PC-9 (cell line): ENCODE measurements at regions not wholly inside any gene's neighbourhood (a gene's known extent, or its start where the extent isn't known, plus 50 kb on each side); places are given as distances from the start of the nearest gene placed in this dataset.

Experiments used
- BruUV-seq: library from RNA; stranded (reverse); fragments of 400-500 nt; replicated peaks from 2 replicates; lab custom pipeline; 2021; lab: Mats Ljungman, UMichigan
- CTCF ChIA-PET: fragments of 300-600 bp; sonication (Branson Sonifier 250); formaldehyde crosslinking; loops from one replicate; lab custom pipeline; 2022; ENCODE audit warnings: antibody characterized with exemption; lab: Charles Lee
- POLR2A ChIA-PET: fragments of 300-600 bp; sonication (Branson Sonifier 250); formaldehyde crosslinking; loops from one replicate; lab custom pipeline; 2022; ENCODE audit warnings: antibody characterized with exemption; ENCODE audit not compliant: unreplicated experiment; lab: Charles Lee
- DNase-seq, 2 experiments: peaks; one replicate each; pipeline versions ENCODE4 v3.0.0 to v3.0.0-alpha.2; 2015 to 2022; ENCODE audit warnings: mixed read lengths in 1 of 2
- H2AFZ ChIP-seq: fragments of 200-600 bp; sonication (generic); 2 replicates; pipeline ENCODE4 v1.8.1; 2017; ENCODE audit warnings: antibody characterized with exemption
- H3F3A ChIP-seq: fragments of 200-600 bp; sonication (generic); 2 replicates; pipeline ENCODE4 v1.8.1; 2017; ENCODE audit warnings: antibody characterized with exemption, mild to moderate bottlenecking, low read depth; ENCODE audit not compliant: insufficient read depth
- H3K27ac ChIP-seq: fragments of 200-600 bp; sonication (generic); 2 replicates; pipeline ENCODE4 v1.6.1; 2016; ENCODE audit warnings: mixed run types
- H3K27me3 ChIP-seq: fragments of 200-600 bp; sonication (generic); 2 replicates; pipeline ENCODE4 v1.6.1; 2016; ENCODE audit warnings: low read depth, mixed run types; ENCODE audit not compliant: insufficient read depth
- H3K36me3 ChIP-seq: fragments of 200-600 bp; sonication (generic); 2 replicates; pipeline ENCODE4 v1.6.1; 2016; ENCODE audit warnings: low read depth, mixed run types
- H3K4me1 ChIP-seq: fragments of 200-600 bp; sonication (generic); replicated peaks from 2 replicates; pipeline ENCODE4 v1.6.1; 2016; ENCODE audit warnings: mixed run types; ENCODE audit not compliant: insufficient read depth
- H3K4me2 ChIP-seq: fragments of 200-600 bp; sonication (generic); 2 replicates; pipeline ENCODE4 v1.6.1; 2017; ENCODE audit warnings: mixed run types
- H3K4me3 ChIP-seq: fragments of 200-600 bp; sonication (generic); 2 replicates; pipeline ENCODE4 v1.6.1; 2016; ENCODE audit warnings: mixed run types
- H3K79me2 ChIP-seq: fragments of 200-600 bp; sonication (generic); 2 replicates; pipeline ENCODE4 v1.6.1; 2017; ENCODE audit warnings: low read depth, mixed run types
- H3K9me2 ChIP-seq: fragments of 200-600 bp; sonication (generic); 2 replicates; pipeline ENCODE4 v1.8.1; 2017; ENCODE audit warnings: mild to moderate bottlenecking; ENCODE audit not compliant: insufficient read depth
- H3K9me3 ChIP-seq: fragments of 200-600 bp; sonication (generic); 2 replicates; pipeline ENCODE4 v1.8.1; 2016; ENCODE audit warnings: low read depth; ENCODE audit not compliant: insufficient read depth
- H4K20me1 ChIP-seq: fragments of 200-600 bp; sonication (generic); 2 replicates; pipeline ENCODE4 v1.8.1; 2017; ENCODE audit not compliant: insufficient read depth
- EZH2 ChIP-seq: fragments of 200-600 bp; sonication (generic); IDR thresholded peaks from 2 replicates; pipeline ENCODE4 v1.8.0; 2017; ENCODE audit warnings: antibody characterized with exemption, low read depth
- intact Hi-C: fragments of 100-400 bp; cut with micrococcal nuclease; formaldehyde crosslinking; loops from one replicate; pipeline ENCODE4 v1.10.0; 2022; ENCODE audit not compliant: unreplicated experiment
- TF ChIP-seq, protein P1 (sequence below): fragments of 200-600 bp; sonication (generic); conservative IDR thresholded peaks from 2 replicates; pipeline ENCODE4 v1.6.1; 2017; ENCODE audit warnings: mixed run types, antibody characterized with exemption, mild to moderate bottlenecking, moderate library complexity

GRCh38 chrX:42437211-42437610, 340.8 kb downstream of the PPP1R2C start:
- H3K9me3 ChIP-seq, result no peaks in the 10 kb centered on the region
- TF ChIP-seq, protein P1, sequence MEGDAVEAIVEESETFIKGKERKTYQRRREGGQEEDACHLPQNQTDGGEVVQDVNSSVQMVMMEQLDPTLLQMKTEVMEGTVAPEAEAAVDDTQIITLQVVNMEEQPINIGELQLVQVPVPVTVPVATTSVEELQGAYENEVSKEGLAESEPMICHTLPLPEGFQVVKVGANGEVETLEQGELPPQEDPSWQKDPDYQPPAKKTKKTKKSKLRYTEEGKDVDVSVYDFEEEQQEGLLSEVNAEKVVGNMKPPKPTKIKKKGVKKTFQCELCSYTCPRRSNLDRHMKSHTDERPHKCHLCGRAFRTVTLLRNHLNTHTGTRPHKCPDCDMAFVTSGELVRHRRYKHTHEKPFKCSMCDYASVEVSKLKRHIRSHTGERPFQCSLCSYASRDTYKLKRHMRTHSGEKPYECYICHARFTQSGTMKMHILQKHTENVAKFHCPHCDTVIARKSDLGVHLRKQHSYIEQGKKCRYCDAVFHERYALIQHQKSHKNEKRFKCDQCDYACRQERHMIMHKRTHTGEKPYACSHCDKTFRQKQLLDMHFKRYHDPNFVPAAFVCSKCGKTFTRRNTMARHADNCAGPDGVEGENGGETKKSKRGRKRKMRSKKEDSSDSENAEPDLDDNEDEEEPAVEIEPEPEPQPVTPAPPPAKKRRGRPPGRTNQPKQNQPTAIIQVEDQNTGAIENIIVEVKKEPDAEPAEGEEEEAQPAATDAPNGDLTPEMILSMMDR, result no peak
- TF ChIP-seq EZH2, result no peak
- no peak overlapping the region for H2AFZ ChIP-seq
- no peaks in the 10 kb centered on the region for H3K4me1 ChIP-seq
- ChIA-PET CTCF (no interaction called here), POLR2A (no interaction called here)
- intact Hi-C loops, result no loop called here
- BruUV-seq, result no TSS peak
- no peak for DNase-seq
- H3K36me3 ChIP-seq, result no peaks in the 10 kb centered on the region
- H3F3A ChIP-seq, result no peaks in the 10 kb centered on the region
- H3K4me3 ChIP-seq, result no peak overlapping the region
- no peak overlapping the region for H3K4me2 ChIP-seq
- H3K27me3 ChIP-seq, result no peaks in the 10 kb centered on the region
- no peaks in the 10 kb centered on the region for H3K9me2 ChIP-seq
- no peaks in the 10 kb centered on the region for H4K20me1 ChIP-seq
- no peaks in the 10 kb centered on the region for H3K79me2 ChIP-seq
- no peak overlapping the region for H3K27ac ChIP-seq

DNA sequence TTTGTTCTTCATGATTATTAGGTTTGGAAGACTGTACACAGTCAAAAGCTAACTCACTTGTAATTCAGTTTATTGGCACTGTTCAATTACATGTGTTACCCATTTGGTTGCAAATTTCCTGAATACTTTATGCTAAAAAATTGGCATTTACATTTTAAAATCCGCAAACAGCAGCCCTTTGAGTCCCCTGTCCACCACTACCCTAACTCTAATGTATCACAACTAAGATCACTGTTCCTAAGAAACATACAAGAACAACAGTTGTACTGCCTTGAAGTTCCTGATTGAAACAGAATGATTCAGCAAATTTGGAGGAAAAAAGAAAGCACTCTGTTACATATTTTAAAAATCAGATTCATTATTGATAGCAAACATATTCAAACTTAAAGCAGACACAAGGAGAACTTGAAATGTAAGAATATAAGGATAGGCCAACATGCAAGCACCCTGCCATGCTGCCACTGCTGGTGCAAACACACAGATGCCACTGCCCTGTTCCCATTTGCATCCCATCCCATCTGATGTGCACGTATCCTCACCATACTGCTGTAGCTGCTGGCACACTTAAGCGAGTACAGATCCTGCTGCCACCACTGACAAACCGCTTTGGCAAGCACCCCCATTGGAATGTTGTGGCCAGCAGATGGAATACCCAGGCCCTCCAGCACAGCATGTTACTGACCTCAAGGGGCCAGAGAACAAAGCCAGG, 343.4 kb downstream of the PPP1R2C start:
- no peaks in the 10 kb centered on the region for H4K20me1 ChIP-seq
- DNase-seq, result no peak
- intact Hi-C loops, result no loop called here
- no peak overlapping the region for H2AFZ ChIP-seq
- H3F3A ChIP-seq, result no peaks in the 10 kb centered on the region
- no peaks in the 10 kb centered on the region for H3K79me2 ChIP-seq
- ChIA-PET CTCF (no interaction called here), POLR2A (no interaction called here)
- TF ChIP-seq, protein P1, result no peak
- TF ChIP-seq EZH2, result no peak
- H3K4me3 ChIP-seq, result no peak overlapping the region
- H3K4me2 ChIP-seq, result no peak overlapping the region
- no TSS peak for BruUV-seq
- H3K9me2 ChIP-seq, result no peaks in the 10 kb centered on the region
- H3K9me3 ChIP-seq, result no peaks in the 10 kb centered on the region
- H3K27ac ChIP-seq, result no peak overlapping the region
- H3K27me3 ChIP-seq, result no peaks in the 10 kb centered on the region
- H3K36me3 ChIP-seq, result no peaks in the 10 kb centered on the region
- H3K4me1 ChIP-seq, result no peaks in the 10 kb centered on the region

DNA sequence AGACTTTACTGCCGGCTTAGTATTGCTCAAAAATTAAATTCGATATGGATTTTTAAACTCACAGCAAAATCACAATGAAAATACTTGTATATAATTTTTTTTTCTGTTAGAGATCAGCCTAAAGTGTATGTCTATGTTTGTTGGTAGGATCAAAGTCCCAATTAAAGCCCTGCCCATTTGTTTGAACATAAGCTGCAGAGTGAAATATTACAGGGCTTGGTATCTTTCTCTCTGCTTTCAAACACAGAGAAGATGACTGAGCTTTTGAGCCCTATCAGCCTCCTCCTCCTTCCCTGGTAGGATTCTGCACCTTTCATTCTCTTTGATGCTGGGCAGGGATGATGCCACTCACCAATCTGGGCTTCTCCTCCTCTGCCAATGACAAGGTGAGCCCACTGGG, 345.4 kb downstream of the PPP1R2C start:
- H3K9me2 ChIP-seq, result no peaks in the 10 kb centered on the region
- ChIA-PET POLR2A (no interaction called here), CTCF (no interaction called here)
- no peak for TF ChIP-seq EZH2
- TF ChIP-seq, protein P1, result no peak
- H3K36me3 ChIP-seq, result no peaks in the 10 kb centered on the region
- H3K4me3 ChIP-seq, result no peak overlapping the region
- H3K4me1 ChIP-seq, result no peaks in the 10 kb centered on the region
- DNase-seq, result no peak
- H3F3A ChIP-seq, result no peaks in the 10 kb centered on the region
- no TSS peak for BruUV-seq
- no peak overlapping the region for H3K4me2 ChIP-seq
- H3K27me3 ChIP-seq, result no peaks in the 10 kb centered on the region
- no peak overlapping the region for H3K27ac ChIP-seq
- no peak overlapping the region for H2AFZ ChIP-seq
- H4K20me1 ChIP-seq, result no peaks in the 10 kb centered on the region
- intact Hi-C loops, result no loop called here
- no peaks in the 10 kb centered on the region for H3K9me3 ChIP-seq
- no peaks in the 10 kb centered on the region for H3K79me2 ChIP-seq
